Stimulated activated CD4-positive, alpha-beta T cell treated with anti-CD3 and anti-CD28 coated beads, Interleukin-1b, Interleukin-23, amount 100 ng/mL, for 4 hours (primary cell): ENCODE measurements at regions not wholly inside any gene's neighbourhood (a gene's known extent, or its start where the extent isn't known, plus 50 kb on each side); places are given as distances from the start of the nearest gene placed in this dataset.
"Not testable (repeated sequence)": the region's sequence is repeated elsewhere in the genome, so short reads cannot be mapped to it uniquely, and the experiment has no call there.

Experiments
- DNase-seq, 2 donors: peaks; one replicate each; pipeline ENCODE4 v3.0.0-alpha.2; 2020; ENCODE audit warnings: low read depth in 2 of 2

DNA sequence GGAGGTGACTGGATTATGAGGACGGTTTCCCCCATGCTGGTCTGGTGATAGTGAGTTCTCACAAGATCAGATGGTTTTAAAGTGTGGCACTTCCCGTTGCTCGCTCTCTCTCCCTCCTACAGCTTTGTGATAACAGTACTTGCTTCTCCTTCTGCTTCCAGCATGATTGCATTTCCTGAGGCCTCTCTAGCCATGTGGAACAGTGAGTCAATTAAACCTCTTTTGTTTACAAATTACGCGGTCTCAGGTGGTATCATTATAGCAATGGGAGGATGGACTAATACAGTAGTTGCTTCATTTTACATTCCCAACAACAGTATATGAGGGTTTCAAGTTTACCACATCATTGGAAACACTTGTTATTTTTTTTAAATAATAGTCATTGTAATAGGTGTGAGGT is 937.3 kb upstream of the ARRDC3 start:
- DNase-seq: no peak

DNA sequence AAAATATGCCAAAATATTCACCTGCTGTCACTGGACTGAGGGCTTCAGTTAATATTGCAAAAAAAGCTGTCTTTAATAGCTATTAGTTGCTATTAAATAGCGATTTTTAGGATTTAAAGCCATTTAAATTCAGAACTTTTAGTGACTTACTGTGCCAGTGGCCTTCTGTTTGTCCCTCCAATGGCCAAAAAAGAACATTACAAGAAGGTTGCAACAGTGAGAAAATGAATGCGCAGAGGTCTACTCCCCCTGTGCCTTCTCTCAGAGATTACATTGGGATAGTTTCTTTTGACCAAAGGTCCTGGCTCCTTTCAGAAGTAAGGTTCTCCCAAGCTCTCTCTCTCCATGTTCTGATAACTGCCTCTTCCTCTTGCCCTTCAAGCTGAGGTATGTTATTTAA is 930.3 kb upstream of the ARRDC3 start:
- no peak for DNase-seq

DNA sequence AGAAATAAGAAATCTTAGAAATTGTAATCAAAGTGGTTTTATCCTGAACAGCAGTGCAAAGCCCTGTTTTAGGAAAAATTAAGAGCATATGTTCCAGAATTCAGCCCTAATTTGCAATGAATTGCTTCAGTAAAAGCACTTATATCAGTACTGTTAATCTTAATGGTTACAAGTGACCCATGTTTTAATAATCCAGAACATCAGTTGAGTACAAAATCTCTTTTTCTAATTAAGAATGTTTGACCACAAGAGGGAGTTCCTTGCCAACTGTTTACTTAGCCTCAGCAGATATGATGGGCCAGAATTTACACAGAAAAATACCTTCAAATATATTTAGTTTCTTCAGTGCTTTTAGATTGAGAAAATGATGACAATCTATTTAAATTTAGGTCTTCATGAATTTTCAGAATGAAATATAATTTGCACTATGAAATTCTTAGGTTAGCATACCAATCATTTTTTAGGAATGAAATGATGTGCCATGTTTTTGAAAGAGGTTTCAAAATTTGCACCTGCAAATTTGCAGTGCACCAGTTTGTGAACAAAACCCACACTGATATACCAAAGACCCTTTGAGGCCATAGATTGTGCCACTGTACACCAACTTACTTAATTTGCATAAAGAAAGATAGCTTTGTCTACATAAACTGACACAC is 926.3 kb upstream of the ARRDC3 start:
- DNase-seq: no peak

DNA sequence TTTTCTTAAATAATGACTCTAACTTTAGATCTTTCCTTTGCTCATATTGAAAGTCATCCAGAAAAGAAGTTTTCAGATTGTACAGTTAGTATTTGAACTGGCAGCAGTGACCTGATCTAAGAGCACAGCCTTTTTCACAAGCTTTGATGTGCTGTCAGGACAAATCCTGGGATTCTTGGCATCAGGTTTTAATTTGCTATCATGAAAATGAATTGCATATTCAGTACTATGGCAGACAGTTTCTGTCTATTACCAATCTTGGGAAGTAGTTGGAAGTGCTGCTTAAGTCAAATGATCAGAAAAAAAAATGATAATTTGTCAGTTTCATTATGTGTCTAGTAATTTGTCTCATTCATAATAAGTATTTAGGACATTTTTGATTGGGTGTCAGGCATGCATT is 925.6 kb upstream of the ARRDC3 start:
- no peak for DNase-seq

DNA sequence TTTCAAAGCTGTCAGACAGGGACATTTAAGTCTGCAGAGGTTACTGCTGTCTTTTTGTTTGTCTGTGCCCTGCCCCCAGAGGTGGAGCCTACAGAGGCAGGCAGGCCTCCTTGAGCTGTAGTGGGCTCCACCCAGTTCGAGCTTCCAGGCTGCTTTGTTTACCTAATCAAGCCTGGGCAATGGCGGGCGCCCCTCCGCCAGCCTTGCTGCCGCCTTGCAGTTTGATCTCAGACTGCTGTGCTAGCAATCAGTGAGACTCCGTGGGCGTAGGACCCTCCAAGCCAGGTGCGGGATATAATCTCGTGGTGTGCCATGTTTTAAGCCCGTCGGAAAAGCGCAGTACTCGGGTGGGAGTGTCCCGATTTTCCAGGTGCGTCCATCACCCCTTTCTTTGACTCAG is 919.2 kb upstream of the ARRDC3 start:
- DNase-seq: not testable (repeated sequence)

DNA sequence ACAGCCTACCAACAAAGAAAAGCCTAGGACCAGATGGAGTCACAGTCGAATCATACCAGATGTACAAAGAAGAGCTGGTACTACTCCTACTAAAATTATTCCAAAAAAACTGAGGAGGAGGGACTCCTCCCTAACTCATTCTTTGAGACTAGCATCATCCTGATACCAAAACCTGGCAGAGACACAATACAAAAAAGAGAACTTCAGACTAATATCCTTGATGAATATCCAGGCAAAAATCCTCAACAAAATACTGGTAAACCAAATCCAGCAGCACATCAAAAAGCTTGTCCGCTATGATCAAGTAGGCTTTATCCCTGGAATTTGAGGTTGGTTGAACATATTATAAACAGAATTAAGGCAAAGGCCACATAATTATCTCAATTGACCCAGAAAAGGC is 900.4 kb upstream of the ARRDC3 start:
- DNase-seq: no peak

DNA sequence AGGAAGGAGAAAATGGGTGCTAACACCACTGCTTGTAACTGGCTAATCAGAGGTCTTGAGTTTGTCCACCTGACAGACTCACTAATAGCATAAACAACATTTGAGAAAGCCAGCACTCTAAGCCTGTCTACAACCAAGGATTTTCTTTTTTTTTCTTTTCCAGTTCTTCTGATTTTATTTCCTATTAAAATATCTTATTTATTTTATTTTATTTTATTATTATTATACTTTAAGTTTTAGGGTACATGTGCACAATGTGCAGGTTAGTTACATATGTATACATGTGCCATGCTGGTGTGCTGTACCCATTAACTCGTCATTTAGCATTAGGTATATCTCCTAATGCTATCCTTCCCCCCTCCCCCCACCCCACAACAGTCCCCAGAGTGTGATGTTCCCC is 888.6 kb upstream of the ARRDC3 start:
- DNase-seq: not testable (repeated sequence)

DNA sequence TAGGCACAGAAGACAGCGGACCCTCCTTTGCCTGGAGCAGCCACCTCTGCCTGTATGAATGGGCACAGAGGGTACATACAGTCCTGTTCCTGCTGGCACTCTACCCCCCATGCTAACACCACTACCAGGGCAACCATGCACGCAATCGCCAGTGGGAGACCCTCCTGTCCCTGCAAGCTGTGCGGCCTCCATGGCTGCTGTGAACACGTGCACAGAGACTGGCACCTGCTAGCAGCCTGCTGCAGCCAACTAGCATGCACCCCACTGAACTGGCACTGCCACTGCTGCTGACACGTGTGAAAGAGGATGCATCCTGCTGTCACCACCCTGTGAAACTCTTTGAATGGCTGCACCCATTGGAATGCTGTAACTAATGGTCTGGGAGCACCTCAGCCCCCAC is 885.2 kb upstream of the ARRDC3 start:
- no peak for DNase-seq

DNA sequence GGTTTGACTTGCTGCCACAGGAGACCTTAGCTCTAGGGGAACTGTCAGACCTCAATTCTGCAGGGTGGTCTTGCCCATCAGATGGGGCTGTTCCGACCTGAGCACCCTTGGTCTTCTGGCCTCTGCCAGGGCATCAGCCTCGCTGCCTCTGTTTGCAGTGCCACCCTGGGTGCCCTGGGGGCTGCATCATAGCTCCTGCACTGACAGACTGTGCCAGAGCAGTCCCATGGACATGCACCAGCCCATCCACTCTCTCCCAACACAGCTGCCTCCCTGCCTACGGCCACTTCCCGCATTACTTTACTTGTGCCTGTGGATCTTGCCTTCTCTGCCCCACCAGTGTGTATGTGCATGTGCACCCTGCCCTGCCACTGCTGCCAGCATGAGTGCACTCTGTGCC is 884.7 kb upstream of the ARRDC3 start:
- DNase-seq: no peak

DNA sequence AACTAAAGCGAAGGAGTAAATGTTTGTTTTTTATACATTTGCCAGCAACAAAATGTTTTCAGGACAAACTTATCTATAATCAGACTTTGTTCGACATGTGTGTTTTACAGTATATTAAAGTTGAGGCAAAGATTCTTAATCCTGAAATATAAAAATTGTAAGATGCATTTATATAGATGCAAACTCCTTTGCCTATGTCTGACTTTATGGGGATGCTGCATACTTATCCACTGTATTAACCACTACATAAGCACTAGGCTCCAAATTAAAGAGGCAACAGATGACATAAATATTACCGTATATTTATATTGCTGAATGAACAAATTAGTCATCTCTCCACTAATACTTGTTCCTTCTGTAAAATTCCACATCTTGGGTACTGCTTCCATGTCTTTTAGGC is 882.7 kb upstream of the ARRDC3 start:
- no peak for DNase-seq

DNA sequence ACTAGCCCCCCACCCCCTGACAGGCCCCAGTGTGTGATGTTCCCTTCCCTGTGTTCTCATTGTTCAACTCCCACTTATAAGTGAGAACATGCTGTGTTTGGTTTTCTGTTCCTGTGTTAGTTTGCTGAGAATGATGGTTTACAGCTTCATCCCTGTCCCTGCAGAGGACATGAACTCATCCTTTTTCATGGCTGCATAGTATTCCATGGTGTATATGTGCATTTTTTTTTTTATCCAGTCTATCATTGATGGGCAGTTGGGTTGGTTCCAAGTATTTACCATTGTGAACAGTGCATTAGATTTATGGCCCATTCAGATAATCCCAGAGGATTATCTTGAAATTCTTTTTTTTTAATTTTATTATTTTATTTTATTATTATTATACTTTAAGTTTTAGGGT is 872.5 kb upstream of the ARRDC3 start:
- DNase-seq: not testable (repeated sequence)

DNA sequence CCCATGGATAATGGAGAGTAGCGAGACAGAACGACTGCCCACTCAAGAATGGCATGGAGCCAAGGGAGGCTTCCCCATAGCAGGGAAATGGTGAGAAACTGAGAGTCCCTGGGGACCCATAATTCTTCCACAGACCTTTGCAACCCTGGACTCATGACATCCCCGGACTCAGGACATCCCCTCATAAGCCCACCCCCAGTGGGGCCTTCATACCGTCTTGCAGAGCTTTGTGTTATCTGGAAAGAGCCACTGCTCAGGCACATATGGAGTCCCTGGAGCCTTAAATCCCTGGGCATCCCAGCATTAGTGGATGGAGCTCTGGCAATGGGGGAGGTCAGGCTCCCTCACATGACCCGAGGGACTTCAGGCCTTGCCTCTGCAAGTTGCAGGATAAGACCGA is 865.4 kb upstream of the ARRDC3 start:
- no peak for DNase-seq

DNA sequence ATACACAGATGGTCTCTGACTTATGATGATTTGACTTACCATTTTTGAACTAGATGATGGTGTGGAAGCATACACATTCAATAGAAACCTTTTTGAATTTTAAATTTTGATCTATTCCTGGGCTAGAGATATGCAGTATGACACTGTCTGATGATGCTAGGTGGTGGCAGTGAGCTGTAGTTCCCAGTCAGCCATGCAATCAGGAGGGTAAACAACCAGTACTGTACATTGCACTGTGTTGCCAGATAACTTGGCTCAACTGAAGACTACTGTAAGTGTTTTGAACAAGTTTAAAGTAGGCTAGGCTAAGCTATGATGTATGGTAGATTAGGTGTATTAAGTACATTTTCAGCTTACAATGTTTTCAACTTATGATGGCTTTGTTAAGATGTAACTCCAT is 859.1 kb upstream of the ARRDC3 start:
- no peak for DNase-seq

DNA sequence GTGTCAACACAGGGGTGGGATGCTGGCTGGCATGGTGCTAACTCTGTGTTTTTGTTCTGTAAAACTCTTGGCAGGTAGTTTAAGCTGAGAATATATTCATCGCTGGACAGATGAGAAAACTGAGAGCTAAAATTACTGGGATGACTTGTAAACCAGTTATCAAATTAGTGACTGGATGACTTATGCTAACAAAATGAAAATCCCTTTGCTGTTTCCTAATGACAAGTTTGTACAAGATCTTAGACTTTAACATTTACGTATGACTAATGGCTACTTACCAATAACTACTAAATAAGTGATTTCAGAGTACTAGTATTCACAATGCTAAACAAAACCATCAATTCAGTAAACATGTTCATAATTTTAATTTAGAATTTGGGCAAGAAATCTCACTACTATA is 854.8 kb upstream of the ARRDC3 start:
- DNase-seq: no peak

DNA sequence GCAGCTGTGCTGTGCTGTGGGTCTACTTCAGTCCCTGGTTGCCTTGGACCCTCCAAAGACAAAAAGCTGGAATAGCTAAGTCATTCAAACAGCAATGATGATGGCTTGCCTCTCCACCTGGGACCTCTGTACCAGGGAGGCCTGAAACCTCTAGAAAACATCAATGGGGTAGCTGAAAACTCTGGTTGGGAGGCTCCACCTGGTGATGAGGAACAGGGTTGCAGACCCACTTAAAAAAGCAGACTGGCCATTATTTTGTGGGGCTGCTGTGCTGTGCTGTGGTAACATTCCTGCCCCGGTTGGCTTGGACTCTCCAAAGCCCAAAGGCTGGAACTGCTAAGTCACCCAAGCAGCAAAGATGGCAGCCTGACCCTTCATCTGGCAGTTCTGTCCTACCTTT is 839.3 kb upstream of the ARRDC3 start:
- DNase-seq: no peak

DNA sequence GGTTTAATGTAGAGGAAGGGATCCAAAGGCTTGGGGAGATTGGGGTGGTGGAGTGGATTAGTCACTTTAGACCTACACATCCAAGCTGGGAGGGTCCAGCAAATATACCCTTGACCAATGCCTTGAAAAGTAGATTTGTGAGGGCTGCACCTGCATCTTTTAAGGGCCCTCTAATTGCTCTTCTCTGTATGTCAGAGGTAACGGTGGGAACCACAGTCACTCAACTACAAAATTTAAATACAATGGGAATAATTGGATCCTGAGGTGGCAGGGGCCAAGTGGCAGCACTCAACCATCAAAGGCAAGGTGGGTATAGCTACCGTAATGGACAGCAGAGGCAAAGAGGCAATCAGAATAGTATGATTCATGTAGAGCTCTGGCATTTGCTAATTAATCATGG is 833.7 kb upstream of the ARRDC3 start:
- DNase-seq: not testable (repeated sequence)

DNA sequence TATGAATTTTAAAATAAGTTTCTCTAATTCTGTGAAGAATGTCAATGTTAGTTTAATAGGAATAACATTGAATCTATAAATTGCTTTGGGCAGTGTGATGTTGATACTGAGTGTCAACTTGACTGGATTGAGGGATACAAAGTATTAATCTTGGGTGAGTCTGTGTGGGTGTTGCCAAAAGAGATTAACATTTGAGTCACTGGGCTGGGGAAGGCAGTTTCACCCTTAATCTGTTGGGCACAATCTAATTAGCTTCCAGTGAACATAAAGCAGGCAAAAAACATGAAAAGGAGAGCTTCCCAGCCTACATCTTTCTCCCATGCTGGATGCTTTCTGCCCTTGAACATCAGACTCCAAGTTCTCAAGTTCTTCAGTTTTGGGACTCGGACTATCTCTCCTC is 832.0 kb upstream of the ARRDC3 start:
- DNase-seq: no peak

DNA sequence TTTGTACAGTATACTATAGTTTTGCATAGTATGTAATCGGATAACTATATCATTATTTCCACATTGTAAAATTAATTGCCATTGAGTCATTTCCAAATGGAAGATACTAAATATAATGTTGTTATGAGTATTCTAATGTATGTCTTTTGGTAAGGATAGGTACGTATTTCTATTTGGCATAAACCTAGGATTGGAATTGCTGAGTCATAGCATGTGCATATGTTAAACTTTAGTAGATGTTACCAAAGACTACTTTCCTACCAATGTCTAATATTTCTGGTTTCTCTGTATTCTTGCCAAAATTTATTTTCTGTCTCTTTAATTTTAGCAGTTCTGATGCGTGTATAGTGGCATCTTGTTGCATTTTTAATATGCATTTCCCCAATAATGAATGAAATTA is 825.1 kb upstream of the ARRDC3 start:
- DNase-seq: no peak

DNA sequence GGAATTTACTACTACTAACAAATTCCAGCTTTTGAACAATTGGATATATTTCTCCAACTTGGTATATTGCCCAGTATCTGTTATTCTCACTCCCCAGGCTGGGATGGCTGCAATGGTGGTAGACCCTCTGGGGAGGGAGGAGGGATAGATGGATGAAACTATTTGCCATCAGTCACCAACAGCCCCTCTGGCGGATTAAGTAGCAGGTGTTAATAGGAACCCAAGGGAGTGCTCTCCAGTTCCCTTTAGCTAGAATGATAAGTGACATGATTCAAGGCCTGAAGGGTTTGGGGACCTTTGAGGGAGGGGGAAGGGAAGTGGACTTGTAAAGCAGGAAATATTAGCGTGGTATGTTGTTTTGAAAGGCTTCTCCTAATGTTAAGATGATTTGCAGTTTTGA is 824.0 kb upstream of the ARRDC3 start:
- no peak for DNase-seq

DNA sequence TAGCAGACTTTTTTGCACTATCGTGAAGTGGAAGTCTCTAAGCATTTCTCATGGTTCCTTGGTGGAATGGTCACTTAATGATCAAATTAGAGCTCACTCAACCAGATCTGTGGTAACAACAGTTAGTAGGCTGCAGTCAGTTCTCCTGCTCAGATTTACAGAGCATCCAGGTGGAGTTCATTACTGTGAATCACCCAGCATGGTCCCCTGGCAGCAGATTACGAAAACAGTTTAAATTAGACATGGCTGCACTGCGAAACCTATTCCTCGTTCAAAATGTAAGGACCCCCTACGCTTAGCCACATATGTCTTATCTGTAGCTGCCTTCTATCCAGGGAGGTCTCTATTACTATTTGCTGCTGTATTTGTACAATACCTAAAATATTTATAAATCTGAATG is 823.6 kb upstream of the ARRDC3 start:
- no peak for DNase-seq

DNA sequence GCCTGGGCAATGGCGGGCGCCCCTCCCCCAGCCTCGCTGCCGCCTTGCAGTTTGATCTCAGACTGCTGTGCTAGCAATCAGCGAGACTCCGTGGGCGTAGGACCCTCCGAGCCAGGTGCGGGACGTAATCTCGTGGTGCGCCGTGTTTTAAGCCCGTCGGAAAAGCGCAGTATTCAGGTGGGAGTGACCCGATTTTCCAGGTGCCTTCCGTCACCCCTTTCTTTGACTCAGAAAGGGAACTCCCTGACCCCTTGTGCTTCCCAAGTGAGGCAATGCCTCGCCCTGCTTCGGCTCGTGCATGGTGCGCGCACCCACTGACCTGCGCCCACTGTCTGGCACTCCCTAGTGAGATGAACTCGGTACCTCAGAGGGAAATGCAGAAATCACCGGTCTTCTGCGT is 815.9 kb upstream of the ARRDC3 start:
- not testable (repeated sequence) for DNase-seq

DNA sequence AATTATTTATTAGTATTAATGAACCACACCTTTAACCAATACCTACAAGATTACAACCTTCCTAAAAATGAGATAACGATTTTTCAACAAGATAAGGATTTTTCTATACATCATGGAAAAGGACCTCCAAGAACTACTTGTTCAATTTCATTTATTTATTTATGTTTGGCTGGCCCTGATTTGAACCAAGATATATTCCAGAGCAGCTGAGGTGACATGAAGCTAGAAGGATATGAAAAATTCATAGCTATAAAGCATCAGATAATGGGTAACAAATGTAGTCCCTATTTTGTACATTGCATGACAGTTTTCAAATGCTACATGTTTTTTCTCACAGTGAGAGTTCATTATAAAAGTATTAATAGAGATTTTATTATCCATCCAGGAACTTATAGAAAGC is 798.5 kb upstream of the ARRDC3 start:
- no peak for DNase-seq

DNA sequence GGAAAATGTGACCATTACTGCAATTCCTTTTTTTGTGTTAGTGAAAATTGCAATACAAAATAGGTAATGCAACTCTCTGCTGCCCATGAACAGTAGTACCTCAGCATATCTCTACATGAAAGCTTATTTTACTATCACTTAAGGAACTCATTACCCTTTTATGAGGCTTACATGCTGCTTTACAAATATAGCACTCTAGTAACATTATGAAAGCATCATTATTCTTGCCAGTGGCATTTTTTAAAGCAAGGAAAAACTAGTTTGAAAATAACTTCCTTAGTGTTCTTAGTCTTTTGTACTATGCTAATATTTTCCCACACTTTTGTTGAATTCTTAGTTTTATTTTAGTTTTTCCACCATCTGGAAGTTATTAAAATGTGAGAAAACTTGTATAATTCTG is 797.3 kb upstream of the ARRDC3 start:
- no peak for DNase-seq

DNA sequence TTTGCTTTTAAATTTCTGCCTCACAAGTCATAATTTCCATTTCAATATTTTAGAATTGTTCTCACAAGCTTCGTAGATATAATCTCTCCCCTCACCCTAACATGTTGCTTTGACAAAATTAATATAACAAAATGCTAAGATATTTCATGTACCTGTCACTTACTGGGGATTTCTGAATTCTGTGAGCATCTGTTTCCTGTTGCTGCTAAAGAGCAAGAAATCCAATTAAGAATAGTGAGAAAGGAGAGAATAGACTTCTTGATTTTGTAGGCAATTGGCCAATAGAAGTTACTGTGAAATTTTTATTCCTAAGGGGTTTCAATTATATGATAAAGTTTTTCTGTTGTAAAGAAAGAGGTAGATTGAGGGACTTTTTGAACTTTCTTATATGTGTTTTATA is 796.5 kb upstream of the ARRDC3 start:
- DNase-seq: no peak
